ENCODE measurements at regions not wholly inside any gene's neighbourhood (a gene's known extent, or its start where the extent isn't known, plus 50 kb on each side); places are given as distances from the start of the nearest gene placed in this dataset.

DNA sequence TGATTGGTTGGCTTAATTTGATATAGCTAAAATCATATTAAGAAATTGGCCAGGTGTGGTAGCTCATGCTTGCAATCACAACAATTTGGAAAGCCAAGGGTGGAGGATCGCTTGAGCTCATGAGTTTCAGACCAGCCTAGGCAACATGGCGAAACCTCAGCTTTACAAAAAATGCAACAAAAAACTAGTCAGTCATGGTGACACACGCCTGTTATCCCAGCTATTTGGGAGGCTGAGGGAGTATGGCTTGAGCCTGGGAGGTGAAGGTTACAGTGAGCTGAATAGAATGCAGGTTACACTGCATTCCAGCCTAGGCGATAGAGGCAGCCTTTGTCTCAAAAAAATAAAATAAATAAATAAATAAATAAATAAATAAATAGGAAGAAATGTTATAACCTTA, 1579.6 kb upstream of the SLC10A2 start:
- H3K9ac ChIP-seq (ENCODE audit: low read length), result no peak overlapping the region
- ChIA-PET CTCF (no interaction called here), POLR2A (no interaction called here), RAD21 (ENCODE audit: low non-redundant PET in 1 of 2, low total read pairs in 2 of 2, uncharacterized antibody in 2 of 2, unreplicated experiment in 2 of 2) (no interaction called here)
- H3K27ac ChIP-seq (ENCODE audit: low read depth, low read length), result no peak overlapping the region
- TF ChIP-seq SIN3A (IDR thresholded peaks at IDR 0.05; ENCODE audit: low read depth), result no peak
- no peaks in the 10 kb centered on the region for H3K36me3 ChIP-seq (ENCODE audit: control insufficient read depth in 1 of 2, insufficient read depth in 2 of 2, low read length in 2 of 2)
- no peak overlapping the region for H3K4me2 ChIP-seq (ENCODE audit: low read length)
- H3K27me3 ChIP-seq (ENCODE audit: insufficient read depth, low read length), result no peaks in the 10 kb centered on the region
- no TSS peak for BruUV-seq (replicated peaks)
- H4K20me1 ChIP-seq (ENCODE audit: insufficient read depth), result no peaks in the 10 kb centered on the region
- intact Hi-C loops (cut with micrococcal nuclease), result no loop called here
- no peaks in the 10 kb centered on the region for H3K79me2 ChIP-seq (ENCODE audit: insufficient read depth, low read length)
- H3K4me3 ChIP-seq (replicated peaks in 1 of 2; ENCODE audit: low read depth in 1 of 2, low read length in 2 of 2), result no peak overlapping the region
- no peaks in the 10 kb centered on the region for H3K9me3 ChIP-seq (ENCODE audit: control insufficient read depth in 1 of 2, insufficient read depth in 1 of 2, low read depth in 1 of 2, low read length in 2 of 2)
- no peaks in the 10 kb centered on the region for H3K9me2 ChIP-seq (ENCODE audit: insufficient read depth)
- DNase-seq (ENCODE audit: low read depth, low spot score) (no peak), ATAC-seq (no peak)
- no peak overlapping the region for H2AFZ ChIP-seq (ENCODE audit: low read depth, low read length, poor library complexity, severe bottlenecking)
- H3K4me1 ChIP-seq (ENCODE audit: control insufficient read depth in 1 of 2, insufficient read depth in 2 of 2, low read length in 2 of 2), result peaks cover 0 to 6% of the 10 kb centered on the region in 2 experiments; a peak in 1 of 4 replicates

DNA sequence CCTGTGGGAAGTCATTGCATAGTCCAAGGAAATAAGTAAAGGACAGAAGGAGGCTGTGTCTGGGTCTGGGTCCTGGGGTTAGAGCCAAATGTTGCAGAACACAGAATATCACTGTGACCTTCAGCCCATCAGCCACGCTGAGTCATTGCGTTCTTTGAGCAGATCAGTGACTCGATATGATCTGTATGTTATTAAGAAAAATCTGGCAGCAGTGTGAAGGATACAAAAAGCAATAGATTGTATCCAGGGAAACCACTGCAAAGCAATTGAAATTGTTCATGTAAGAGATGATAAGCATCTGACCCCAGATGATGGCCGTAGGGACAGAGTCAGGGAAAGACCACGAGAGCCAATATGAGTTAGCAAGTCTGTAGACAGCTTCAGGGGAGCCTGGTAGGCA, 1575.1 kb upstream of the SLC10A2 start:
- Histone ChIP-seq H3K4me2 (ENCODE audit: low read length) (peak overlapping the region; percentile 17), H3K9me3 (ENCODE audit: control insufficient read depth in 1 of 2, insufficient read depth in 1 of 2, low read depth in 1 of 2, low read length in 2 of 2) (no peaks in the 10 kb centered on the region)

More for the DNA sequence above, 1575.1 kb upstream of the SLC10A2 start:
- Histone ChIP-seq H3K9ac (ENCODE audit: low read length) (no peak overlapping the region), H4K20me1 (ENCODE audit: insufficient read depth) (no peaks in the 10 kb centered on the region), H3K9me2 (ENCODE audit: insufficient read depth) (no peaks in the 10 kb centered on the region), H3K27ac (ENCODE audit: low read depth, low read length) (no peak overlapping the region), H3K4me1 (ENCODE audit: control insufficient read depth in 1 of 2, insufficient read depth in 2 of 2, low read length in 2 of 2) (peaks cover 0 to 6% of the 10 kb centered on the region in 2 experiments; a peak in 1 of 4 replicates), H3K79me2 (ENCODE audit: insufficient read depth, low read length) (no peaks in the 10 kb centered on the region), H3K36me3 (ENCODE audit: control insufficient read depth in 1 of 2, insufficient read depth in 2 of 2, low read length in 2 of 2) (no peaks in the 10 kb centered on the region), H3K4me3 (replicated peaks in 1 of 2; ENCODE audit: low read depth in 1 of 2, low read length in 2 of 2) (no peak overlapping the region), H3K27me3 (ENCODE audit: insufficient read depth, low read length) (no peaks in the 10 kb centered on the region), H2AFZ (ENCODE audit: low read depth, low read length, poor library complexity, severe bottlenecking) (no peak overlapping the region)
- no TSS peak for BruUV-seq (replicated peaks)
- CTCF ChIA-PET, result no interaction called here
- intact Hi-C loops (cut with micrococcal nuclease), result no loop called here
- TF ChIP-seq EZH2phosphoT487 (IDR thresholded peaks at IDR 0.05; ENCODE audit: borderline replicate concordance) (no peak), SRF (IDR thresholded peaks at IDR 0.05; ENCODE audit: low read depth) (no peak), FOSL1 (IDR thresholded peaks at IDR 0.05; ENCODE audit: low read depth) (no peak), SIN3A (IDR thresholded peaks at IDR 0.05; ENCODE audit: low read depth) (no peak), EZH2 (IDR thresholded peaks at IDR 0.05) (no peak), ZNF274 (IDR thresholded peaks at IDR 0.05; ENCODE audit: low read depth, low read length) (no peak)
- TF ChIP-seq, protein P1, sequence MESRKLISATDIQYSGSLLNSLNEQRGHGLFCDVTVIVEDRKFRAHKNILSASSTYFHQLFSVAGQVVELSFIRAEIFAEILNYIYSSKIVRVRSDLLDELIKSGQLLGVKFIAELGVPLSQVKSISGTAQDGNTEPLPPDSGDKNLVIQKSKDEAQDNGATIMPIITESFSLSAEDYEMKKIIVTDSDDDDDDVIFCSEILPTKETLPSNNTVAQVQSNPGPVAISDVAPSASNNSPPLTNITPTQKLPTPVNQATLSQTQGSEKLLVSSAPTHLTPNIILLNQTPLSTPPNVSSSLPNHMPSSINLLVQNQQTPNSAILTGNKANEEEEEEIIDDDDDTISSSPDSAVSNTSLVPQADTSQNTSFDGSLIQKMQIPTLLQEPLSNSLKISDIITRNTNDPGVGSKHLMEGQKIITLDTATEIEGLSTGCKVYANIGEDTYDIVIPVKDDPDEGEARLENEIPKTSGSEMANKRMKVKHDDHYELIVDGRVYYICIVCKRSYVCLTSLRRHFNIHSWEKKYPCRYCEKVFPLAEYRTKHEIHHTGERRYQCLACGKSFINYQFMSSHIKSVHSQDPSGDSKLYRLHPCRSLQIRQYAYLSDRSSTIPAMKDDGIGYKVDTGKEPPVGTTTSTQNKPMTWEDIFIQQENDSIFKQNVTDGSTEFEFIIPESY (IDR thresholded peaks at IDR 0.05; ENCODE audit: extremely low read depth, insufficient replicate concordance, low read length), result no peak
- POLR2A ChIA-PET, result no interaction called here
- DNase-seq (ENCODE audit: low read depth, low spot score), result no peak
- peak; percentile 30; the same call in 1 of the 2 replicates for ATAC-seq
- RAD21 ChIA-PET (ENCODE audit: low non-redundant PET in 1 of 2, low total read pairs in 2 of 2, uncharacterized antibody in 2 of 2, unreplicated experiment in 2 of 2), result no interaction called here

All from HCT116 (cell line).